NCI-H446 (cell line): ENCODE measurements at regions not wholly inside any gene's neighbourhood (a gene's known extent, or its start where the extent isn't known, plus 50 kb on each side); places are given as distances from the start of the nearest gene placed in this dataset.

ENCODE experiments used
- DNase-seq, 2 experiments: peaks; one replicate each; lab custom pipeline; 2025; lab: John Stamatoyannopoulos, UW

DNA sequence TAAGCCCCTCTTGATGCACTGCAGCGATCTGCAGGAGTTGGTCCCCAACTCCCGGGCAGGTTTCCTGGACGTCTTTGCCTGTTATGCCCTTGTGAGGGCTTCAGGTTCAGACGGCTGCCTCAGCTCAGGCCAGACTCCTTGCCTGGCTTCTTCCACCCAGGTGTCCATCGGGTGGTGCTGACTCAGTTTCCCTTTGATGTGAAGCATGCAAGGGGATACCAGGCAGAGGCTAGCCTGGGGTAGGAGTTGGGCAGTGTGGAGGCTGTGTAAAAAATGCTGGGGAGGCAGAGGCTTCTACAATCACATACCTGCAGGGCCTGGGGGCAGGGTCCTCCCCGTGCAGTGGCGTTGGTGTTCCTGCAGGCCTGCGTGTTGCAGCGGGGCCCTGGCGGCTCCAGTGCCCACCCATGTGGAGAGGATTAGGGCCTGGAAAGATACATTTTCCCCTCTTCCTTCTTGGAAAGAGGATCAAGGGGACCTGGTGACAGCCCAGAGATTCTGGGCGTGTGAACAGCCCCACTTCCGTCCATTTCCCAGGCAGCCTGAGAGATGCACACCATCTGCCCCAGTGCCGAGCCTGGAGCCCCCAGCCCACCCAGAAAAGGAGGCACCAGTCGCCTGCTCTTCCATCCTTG is 338.3 kb downstream of the DYSF start:
- DNase-seq, result no peak

DNA sequence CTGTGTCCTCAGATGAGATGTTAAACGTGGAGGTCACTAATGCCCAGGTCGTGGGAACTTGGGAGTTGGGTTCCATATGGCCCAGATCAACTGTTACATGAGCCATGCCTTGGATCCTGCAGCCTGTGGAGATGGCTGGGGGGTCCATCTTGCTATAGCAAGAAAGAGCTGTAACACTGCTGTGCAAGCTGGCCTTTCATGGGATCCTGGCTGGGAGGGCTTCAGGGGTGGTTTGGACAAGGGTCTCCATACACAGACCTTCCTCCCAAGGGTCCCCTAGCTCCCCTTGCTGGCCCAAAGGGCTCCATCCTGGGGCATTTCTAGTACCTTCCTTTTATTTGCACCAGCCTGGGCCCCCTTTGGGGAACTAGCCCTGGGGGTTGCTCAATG is 337.7 kb downstream of the DYSF start:
- DNase-seq, result no peak

DNA sequence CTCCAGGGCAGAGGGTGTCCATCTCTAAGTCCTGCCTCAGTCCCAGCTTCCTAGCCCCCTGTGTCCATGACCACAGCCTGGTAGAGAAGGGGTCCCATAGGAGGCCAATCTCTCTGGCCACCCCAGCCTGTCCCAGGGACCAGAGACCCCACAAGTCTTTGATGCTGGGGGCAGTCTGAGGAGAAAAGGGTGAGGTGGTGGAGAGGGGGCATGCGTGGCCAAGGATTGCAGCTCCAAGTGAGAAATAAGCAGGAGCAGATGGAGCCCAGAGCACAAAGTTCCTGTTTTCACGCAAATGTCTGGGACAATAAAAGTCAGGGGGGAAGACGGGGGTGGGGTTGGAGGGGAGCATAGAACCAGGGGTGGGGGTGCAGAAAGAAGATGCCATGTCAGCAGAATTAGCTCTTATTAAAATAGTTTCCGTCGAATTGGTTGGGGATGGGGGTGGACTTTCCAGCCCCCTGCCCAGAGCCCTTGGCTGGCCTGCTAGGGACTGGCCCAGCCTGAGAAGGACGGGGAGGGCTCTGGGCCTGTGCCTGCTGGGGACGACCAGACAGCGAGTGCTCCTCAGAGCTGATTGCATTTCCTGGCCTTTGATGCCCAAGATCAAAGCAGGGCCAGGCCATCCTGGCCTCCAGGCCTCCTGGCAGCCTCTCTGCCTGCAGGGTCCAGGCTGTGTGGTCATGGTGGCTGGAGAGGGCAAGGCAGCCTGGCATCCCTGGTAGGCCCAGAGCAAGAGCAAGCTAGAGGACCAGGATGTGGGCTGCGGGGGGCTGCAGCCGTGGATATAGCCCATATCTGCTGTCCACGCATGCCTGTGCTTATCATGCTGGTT is 337.1 kb downstream of the DYSF start:
- no peak for DNase-seq

DNA sequence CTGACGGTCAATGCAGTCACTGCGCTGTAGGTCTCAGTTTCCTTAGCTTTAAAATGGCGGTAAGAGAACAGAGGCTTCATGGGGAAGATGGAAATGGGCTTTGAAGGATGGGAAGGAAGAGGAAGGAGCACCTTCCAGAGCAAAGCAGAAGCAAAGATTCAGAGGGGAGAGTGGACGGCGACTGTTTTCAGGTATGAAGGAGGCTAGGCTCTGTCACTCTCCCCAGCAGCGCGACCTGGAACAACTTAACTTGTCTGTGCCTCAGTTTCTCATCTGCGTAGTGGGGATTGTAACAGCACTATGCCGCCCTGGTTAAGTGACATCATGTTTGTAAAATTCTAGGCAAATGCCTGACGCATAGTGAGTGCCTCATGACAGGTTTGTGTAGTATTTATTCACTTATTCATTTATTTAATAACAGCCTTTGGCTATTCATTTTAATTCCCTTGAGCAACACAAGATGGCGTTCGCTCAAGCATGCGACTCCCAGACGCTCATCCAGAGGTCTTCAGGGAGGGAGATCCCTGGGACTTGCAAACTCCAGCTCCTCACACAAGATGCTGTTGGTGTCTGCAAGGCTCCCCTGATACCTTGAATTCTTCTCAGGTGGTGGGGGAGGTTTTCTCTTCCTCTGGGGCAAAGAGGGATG is 336.3 kb downstream of the DYSF start:
- DNase-seq, result peak in 1 of 2 experiments; percentile 3

DNA sequence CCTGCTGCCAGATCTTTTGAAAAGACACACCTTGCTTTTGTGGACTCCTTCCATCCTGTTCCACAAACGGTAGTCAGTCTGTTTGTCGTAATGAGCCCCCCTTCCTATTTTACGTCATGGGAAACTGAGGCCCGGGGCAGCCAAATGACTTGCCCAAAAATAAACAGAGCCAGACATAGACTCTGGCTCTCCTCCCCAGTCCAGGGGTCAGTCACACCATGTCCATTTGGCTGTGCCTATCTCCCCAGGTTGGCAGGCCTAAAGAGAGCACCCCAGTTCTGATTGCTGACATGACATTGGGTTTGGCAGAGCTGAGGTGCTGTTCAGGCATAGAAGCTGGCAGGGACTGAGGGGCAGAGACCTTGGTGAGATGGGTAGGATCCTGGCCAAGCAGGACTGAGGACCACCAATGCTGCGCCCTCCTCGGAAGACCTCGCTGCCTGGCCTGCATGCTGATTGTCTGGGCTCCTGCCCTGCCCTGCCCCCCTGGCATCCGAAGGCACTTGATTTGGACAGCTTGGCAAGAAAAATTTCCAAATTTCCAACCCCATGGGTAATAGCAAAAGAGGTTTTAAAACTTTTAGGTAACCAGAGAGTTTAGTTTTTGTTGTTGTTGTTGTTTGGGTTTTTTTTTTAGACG is 335.4 kb downstream of the DYSF start:
- DNase-seq, result no peak

DNA sequence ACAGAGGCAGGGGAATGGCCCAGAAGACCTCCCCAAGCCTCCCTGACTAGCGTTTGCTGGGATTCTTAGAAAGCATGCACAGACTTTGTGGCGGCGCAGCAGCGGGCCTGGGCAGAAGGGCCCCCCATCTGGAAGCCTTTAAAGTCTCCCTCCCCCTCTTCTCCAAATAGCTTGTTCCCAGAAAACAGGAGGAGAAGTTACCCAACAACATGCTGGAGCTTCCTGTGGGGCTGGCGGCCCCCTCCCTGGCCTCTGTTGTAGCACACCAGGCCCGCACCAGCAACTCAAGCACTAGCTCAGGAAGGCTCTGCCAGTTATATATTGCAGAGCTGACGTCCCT is 334.8 kb downstream of the DYSF start:
- no peak for DNase-seq

DNA sequence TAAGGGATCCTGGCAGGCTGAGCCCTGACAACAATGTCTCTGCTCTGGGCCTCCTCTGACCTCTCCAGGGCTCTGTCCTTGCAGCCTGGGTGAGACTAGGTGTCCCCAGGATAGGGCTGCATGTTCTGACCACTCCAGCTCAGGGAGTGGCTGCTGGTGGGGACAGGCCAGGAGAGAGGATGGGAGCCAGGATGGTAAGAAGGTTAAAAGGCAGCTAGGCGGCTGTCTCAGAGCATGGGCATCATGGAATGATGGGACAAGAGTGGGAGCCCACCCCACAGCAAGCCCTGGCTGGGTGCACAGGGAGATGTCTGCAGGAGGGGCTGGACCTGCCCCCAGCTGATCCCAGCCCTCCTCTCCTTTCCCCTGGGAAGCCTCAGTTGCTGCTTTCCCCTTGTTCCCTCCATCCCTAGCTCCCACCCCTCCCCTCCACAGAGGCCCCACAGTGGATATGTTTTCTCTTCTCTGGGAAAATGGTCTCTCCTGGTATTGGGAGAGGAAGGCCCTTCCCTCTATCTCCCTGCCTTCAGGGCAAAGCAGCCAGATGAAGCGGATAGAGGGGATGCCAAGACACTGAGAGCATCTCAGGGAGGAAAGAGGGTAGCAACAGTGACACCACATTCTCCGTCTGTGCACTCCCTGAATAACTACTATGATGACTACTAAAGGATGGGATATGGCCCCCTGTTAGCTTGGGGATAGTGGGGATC is 334.3 kb downstream of the DYSF start:
- DNase-seq, result no peak

DNA sequence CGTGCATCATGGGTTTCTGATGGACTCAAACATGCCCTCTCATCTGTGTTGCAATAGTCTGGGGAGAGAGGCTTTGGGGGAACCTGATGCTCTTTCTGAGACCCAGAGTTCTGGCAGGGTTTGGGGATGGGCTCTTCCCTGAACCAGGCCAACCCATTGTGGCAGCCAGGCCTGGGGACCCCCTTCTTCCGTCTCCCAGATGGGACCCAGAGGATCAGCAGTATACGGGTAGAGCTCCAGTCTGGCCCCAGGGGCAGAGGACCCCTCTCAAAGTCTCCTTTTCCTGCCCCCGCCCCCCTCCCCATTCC is 333.7 kb downstream of the DYSF start:
- no peak for DNase-seq

DNA sequence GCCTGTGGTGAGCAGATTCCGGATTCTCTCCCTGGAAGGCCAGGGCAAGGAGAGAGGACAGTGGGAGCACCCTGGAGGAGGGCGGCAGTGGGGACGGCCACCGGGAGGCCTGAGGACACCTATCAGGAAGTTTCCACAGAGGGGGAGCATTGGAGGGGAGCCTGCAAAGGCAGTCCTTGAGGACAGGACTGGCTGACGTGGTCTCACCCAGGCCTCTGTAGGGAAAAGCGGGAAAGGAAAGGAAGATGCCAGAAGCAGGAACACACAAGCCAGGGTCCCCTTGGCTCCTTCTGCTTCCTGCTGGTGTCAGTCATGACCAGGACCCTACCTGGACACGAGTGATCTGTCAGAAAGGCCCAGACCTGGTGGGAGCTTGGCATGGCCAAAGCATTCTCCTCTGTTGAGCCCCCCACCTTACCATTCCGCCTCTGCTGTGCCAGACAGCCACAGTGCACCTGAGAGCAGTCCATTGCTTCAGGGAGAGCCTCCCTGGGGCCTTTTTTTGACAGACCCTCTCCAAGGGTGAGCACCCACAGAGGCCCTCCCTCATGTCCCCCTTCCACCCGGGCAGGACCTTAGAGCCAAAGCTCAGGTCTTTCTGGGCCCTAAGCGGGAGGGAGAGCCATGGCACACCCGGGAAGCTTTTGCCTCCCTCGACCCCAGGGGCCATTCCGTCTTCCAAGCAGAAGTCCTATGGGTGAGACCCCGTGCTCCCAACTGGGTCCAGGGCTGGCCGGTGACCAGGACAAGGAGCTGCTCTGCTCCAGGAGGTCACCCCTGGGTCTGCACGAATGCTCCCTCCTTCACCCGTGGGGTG is 333.1 kb downstream of the DYSF start:
- no peak for DNase-seq

DNA sequence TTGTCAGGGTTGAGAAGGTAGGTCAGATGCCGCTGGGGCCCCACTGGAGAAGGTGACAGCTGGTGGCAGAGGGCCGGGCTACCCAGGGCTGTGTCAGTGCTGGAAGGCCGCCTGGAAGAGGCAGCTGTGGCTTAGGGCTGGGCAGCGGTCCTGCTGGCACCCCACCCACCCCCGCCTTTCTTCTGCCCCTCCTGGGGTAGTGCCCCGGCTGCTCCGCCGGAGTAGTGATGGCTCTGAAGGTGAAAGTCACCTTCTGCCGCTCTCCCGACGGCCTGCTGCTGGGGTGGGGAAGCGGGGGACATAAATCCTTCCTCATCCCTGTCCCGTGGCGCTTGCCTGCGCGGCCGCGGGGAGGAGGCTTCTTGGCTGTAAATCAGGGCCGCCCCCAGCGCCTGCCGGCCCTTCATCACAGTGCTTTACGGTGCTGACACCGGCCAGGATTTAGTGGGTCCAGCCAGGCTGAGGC is 332.2 kb downstream of the DYSF start:
- peak in 1 of 2 experiments; percentile 64 for DNase-seq

DNA sequence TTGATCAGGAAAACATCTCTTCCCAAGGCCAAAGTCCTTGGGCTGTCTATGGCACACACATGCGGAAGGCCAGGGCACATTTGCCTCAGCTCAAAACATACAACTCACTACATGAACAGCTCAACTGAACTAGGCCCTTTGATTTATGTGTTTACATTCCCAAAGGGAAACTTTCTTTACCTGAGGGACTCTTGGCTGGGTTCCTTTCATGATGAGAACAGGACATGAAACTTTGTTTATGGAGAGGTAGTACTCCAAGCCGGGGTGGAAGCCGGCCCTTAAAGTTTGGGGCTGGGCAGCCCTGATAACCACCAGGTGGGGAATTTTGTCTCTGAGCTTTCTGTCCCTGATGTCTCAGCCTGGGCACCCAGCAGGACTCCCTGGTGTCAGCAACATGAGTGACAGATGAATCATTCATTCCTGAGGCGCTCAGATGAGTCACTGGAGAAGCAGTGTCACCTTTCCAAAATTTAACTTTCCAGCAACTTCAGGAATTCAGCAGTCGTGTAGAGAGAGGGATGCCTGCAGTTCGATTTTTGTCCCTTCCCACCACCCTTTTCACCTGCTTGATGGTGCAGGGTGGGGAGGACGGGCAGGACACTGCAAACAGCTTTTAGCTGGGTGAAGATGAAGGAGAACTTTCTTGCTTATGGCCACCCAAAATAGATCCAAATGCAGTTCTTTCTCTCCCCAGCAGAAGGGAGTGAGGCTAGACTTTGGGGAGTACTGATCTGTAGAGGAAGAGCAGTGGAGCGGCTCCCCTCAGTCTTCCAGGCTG is 331.6 kb downstream of the DYSF start:
- DNase-seq, result no peak

DNA sequence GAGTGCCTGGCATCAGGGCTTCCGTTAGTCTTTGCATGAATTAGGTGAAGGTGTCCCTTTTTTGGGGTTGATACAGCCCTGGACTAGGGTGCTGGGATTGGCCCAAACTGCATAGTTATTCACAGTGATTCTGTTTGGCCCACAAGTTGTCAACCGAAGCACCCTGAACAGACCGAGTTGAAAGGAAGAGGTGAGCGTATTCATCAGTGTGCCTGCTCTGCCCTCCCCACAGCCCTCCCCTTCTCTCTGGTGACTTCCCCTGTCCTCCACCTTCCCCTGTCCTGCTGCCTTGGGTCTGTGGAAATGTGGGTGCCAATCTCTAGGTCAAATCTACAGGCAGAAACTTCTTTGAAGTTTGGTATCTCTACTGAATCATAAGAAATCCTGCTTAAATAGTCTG is 330.5 kb downstream of the DYSF start:
- no peak for DNase-seq

DNA sequence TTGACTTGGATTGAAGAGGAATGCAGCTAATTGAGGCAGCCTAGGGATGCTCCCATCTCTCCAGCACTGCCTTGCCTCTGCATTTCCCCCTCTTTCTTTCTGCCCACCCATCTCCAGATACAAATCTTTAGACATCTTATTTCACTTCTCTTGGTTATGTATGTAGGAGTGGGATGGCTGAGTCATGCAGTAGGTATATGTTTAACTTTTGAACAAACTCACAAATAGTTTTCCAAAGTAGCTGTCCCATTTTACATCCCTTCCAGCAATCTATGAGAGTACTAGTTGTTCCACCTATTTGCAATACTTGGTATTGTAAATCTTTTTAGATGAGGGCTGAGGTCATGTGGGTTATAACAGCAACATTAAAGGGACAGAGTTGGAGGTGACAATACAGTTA is 329.9 kb downstream of the DYSF start:
- DNase-seq, result no peak

DNA sequence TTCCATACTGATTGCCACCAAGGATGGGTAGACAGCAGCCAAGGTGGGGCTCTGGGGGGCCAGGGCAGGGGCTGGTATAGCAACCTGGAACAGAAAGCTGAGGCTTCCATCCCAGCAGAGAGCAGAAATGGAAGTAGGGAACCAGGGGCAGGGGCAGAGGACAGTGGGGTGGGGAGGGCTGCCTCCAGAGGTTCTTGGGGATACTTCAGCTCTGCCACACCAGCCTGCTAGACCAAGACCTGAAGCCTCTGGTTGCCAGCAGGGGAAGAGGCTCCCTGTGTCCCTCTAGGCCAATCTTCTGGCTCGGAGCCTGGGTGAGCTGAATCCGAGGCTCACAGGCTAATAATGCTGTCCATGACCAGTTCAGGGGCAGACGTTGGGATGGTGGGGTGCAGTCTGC is 329.0 kb downstream of the DYSF start:
- no peak for DNase-seq

DNA sequence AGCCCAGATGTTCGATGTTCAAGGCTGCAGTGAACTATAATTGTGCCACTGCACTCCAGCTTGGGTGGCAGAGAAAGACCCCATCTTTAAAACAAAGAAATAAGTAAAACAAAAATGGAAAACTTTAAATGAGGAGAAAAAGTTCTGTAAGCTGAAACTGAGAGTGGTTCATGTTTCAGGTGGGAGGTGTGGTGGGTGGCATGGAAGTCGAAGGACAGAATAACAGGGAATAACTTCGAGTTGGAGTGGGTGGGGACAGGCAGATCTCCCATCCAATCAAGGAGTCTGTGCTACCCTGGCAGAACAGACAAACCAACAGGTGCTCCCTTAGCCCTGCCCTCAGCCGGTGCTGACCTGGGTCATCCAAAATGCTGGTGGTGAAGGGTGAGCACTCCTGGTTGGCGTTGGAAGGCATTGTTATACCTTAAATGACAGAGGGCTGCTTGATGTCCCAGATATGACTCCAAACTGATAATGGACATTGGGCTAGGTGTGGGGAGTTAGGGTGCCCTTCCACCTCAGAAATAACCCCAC is 328.4 kb downstream of the DYSF start:
- no peak for DNase-seq

DNA sequence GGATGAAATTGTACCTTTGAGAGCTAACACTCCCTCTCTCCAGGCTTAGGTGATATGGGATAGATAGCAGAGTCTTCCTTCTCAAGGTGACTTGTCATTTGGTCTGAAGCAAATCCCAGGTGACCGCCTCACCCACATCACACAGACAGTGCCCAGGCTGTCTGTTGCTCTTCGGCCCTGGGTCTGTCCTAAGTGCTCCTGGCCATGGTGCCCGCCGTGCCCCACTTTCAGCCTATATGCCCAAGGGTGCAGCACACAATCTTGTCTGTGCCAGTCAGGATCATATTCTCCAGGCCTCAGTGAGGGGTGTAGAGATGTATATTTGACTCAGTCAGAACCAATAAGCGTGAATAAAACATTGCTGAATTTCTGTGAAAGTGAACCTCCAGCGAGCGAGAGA is 326.8 kb downstream of the DYSF start:
- DNase-seq, result no peak

DNA sequence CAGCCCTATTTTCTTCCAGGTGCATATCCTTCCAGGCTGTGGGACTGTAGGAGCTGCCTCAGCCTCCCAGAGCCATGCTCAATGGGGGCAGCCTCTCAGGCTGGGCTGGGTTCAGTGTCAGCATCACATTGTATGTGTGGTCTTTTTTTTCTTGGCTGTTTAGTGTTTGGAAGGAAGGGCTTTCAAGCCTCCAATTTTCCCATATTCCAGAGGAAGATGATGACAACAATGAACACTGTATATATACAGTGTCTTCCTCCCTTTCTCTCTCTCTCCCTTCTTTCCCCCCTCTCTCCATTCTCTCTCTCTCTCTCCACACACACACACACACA is 326.4 kb downstream of the DYSF start:
- DNase-seq, result no peak

DNA sequence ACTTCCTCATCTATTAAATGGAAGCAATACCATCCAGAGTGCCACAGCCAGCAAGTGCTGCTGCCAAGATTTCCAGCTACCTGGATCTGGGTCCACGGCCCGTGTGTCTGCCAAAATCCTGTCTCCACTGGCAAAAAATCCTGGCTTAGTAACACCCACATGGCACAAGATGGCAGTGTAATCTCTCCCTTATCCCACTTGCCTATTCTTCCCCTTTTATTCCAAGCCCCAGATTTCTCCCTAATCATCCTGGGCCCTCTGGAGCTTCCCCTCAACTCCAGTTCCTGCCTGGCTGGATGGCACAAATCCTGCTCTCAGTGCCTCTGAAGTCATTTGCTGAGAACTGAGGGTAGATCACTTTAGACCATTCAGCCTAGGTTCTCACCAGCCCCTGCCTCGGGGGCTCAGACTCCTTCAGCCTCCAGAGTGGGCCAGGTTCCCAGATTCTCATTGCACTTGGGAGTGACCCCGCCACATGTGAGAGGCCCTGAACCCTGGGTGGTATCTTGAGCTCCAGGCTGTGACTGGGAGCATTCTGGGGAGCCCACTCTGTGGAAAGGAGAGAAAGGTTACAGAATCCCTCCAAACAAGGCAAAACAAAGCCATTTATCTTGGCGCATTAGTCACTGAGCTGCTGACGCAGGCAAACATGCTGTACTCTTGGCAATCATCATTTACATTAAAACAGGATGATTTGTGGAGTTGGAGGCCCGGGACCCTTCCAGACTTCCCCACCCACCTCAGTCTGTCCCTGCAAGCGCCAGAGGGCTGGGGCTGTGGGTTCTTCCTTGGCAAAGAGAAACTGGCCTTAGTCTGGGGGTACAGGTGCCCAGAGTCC is 325.8 kb downstream of the DYSF start:
- peak; percentile 23 to 67 for DNase-seq

DNA sequence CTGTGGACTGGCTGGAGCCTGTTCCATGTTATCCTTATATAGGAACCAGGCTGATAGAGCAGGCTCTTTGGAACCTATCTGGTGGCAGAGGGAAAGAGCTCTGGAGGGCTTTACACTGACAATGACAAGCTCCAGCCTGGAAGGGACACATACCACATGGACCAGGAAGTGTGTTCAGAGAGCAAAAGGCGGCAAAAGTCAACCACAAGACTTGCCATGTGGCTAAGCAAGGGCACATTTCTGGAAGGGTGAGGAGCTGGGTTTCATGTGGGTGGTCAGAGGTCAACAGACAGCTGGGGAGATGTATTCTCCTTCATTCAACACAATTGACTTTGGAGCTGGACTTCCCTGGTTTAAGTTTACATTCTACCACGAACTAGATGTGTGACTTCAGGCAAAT is 325.2 kb downstream of the DYSF start:
- DNase-seq, result no peak

DNA sequence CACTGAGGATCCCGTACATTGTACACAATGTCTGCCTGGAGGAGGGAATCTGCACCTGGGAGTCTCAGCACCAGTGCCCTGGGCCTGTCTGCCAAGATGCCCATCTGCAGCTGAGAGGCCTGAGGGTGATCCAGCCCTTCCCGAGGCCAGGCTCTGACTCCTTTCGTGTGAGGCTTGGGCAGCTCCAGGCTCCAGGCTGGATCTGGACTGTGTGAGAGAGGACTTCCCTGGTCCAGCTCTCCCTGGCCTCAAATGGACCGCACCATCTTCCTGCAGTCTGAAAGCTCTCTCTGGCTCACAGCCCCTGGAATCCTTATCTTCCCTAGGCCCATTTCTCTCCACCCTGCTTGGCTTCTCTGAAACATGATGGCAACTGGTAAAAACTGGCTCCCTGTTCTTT is 324.6 kb downstream of the DYSF start:
- DNase-seq, result peak in 1 of 2 experiments; percentile 10
